ENCODE measurements at regions not wholly inside any gene's neighbourhood (a gene's known extent, or its start where the extent isn't known, plus 50 kb on each side); places are given as distances from the start of the nearest gene placed in this dataset.

DNA sequence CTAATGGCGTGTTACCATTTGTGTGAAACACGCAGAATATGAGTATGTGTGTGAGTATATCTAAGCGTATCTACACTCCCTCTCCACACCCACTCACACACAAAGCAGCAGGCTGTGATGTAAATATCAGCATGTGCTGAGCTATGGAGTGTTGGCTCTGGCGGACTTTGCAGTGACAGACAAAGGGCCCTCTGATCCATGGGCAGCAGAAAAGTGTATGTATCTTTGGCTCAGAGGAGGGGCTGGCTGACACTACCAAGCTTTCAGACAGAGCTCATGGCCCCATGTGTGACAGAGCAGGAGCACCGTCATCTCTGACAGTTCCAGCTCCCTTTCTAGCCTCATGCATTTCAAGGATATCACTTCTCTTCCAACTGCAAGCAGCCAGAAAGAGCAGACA lies 57.2 kb upstream of the ASB18 start:
- Histone ChIP-seq H3K9me3 (ENCODE audit: control insufficient read depth in 4 of 4, insufficient read depth in 3 of 4, low read length in 3 of 4) (no peaks in the 10 kb centered on the region), H3K36me3 (ENCODE audit: control insufficient read depth in 4 of 4, insufficient read depth in 4 of 4, low read length in 4 of 4) (no peaks in the 10 kb centered on the region)
- WGBS, 2 donors = 92 to 96% methylated on average over 5 of the region's 5 CpGs

DNA sequence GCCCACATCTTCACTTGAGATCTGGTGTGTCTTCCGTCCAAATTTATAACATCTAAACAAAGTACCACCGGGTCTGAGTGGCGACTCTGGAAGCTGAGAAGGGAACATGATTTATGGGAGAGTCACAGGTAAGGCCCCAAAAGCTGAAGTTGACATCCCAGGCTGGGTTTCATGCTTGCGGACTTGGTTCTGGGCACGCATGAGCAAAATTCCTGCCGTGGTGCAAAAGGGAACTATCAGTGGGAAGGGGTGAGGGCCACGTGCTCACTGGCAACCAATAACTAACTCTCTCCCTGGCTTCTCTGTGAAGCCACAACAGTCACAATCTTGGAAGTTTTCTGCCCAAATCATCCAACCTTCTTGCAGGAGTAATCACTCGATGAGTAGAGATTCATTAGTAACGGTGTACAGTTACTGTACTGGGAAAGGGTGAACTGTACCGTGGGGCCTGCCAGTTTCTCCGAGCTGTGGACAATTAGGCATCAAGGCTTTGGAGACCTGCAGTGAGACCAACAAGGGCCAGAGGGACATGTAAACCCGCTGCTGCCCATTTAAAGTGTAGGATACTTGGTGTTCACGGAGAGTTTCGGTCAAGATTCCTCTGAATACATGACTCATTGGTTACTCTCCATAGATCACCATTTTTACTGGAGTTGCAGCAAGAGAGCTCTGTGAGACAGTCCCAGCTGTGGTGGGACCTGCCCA lies 69.4 kb upstream of the ASB18 start:
- Histone ChIP-seq H3K27me3 (ENCODE audit: control insufficient read depth in 3 of 3, insufficient read depth in 3 of 3, low read length in 2 of 3) (no peaks in the 10 kb centered on the region), H3K4me1 (ENCODE audit: control insufficient read depth in 5 of 5, insufficient read depth in 5 of 5, low read length in 5 of 5) (no peaks in the 10 kb centered on the region), H3K36me3 (ENCODE audit: control insufficient read depth in 4 of 4, insufficient read depth in 4 of 4, low read length in 4 of 4) (no peaks in the 10 kb centered on the region), H3K27ac (ENCODE audit: low read depth in 1 of 2, low read length in 1 of 2) (no peak overlapping the region), H3K9ac (ENCODE audit: insufficient read depth in 1 of 2, low read length in 2 of 2) (no peak overlapping the region), H3K4me3 (no peak overlapping the region), H3K9me3 (ENCODE audit: control insufficient read depth in 4 of 4, insufficient read depth in 3 of 4, low read length in 3 of 4) (no peaks in the 10 kb centered on the region)
- DNase-seq (no peak), ATAC-seq (ENCODE audit: insufficient read depth, low FRiP score) (no peak)
- TF ChIP-seq, protein P1, sequence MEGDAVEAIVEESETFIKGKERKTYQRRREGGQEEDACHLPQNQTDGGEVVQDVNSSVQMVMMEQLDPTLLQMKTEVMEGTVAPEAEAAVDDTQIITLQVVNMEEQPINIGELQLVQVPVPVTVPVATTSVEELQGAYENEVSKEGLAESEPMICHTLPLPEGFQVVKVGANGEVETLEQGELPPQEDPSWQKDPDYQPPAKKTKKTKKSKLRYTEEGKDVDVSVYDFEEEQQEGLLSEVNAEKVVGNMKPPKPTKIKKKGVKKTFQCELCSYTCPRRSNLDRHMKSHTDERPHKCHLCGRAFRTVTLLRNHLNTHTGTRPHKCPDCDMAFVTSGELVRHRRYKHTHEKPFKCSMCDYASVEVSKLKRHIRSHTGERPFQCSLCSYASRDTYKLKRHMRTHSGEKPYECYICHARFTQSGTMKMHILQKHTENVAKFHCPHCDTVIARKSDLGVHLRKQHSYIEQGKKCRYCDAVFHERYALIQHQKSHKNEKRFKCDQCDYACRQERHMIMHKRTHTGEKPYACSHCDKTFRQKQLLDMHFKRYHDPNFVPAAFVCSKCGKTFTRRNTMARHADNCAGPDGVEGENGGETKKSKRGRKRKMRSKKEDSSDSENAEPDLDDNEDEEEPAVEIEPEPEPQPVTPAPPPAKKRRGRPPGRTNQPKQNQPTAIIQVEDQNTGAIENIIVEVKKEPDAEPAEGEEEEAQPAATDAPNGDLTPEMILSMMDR (IDR thresholded peaks at IDR 0.05; ENCODE audit: control extremely low read depth, extremely low read depth) = no peak
- 92 to 94% methylated on average over 14 of the region's 14 CpGs for WGBS, 2 donors

More for the DNA sequence above, 57.2 kb upstream of the ASB18 start:
- H3K4me1 ChIP-seq (ENCODE audit: control insufficient read depth in 5 of 5, insufficient read depth in 5 of 5, low read length in 5 of 5) = peaks cover 0 to 4% (median 0%) of the 10 kb centered on the region in 5 donors
- H3K27me3 ChIP-seq (ENCODE audit: control insufficient read depth in 3 of 3, insufficient read depth in 3 of 3, low read length in 2 of 3) = no peaks in the 10 kb centered on the region
- DNase-seq = no peak
- no peak overlapping the region for H3K9ac ChIP-seq (ENCODE audit: insufficient read depth in 1 of 2, low read length in 2 of 2)
- no peak overlapping the region for H3K27ac ChIP-seq (ENCODE audit: low read depth in 1 of 2, low read length in 1 of 2)
- ATAC-seq (ENCODE audit: insufficient read depth, low FRiP score) = no peak
- TF ChIP-seq, protein P1 (IDR thresholded peaks at IDR 0.05; ENCODE audit: control extremely low read depth, extremely low read depth) = no peak
- no peak overlapping the region for H3K4me3 ChIP-seq

DNA sequence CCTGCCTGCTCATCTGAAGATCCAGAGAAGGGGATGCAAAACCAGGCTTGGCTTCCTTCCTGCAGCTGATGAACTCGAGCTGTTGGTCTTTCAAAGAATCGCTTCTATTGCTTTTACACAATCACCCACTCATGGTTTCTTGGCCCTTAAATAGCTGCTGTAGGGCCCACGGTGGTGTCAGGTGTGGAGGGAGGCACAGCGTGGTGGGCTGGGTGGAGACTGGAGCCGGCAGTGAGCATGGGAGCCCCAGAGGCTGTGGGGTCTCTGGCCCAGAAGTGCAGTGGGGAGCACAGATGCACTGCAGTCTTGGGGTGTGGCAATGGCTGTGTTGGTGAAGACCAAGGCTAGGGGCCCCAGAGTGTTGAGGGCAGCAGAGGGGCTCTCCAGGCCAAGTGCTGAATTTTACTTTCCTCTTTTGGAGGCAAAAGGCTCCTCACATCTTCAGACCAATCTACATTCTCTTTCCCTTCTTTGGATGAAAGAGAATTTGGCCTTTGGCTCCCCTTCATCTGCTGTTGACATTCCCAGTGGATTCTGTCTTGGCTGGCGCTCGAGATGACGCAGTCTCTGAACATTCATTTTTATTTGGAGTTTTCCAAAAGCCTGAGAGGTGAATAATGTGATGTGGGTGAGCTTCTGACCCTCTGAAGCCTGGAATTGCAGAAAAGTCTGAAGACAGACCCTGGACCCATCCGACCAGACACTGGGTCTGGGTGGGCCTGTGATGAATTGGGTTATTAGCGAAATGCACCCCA lies 70.1 kb upstream of the ASB18 start:
- no peaks in the 10 kb centered on the region for H3K9me3 ChIP-seq (ENCODE audit: control insufficient read depth in 4 of 4, insufficient read depth in 3 of 4, low read length in 3 of 4)
- H3K27me3 ChIP-seq (ENCODE audit: control insufficient read depth in 3 of 3, insufficient read depth in 3 of 3, low read length in 2 of 3) = no peaks in the 10 kb centered on the region
- ATAC-seq (ENCODE audit: insufficient read depth, low FRiP score) (no peak), DNase-seq (peak in 1 of 3 donors; percentile 18)
- TF ChIP-seq, protein P1 (IDR thresholded peaks at IDR 0.05; ENCODE audit: control extremely low read depth, extremely low read depth) = no peak
- no peak overlapping the region for H3K27ac ChIP-seq (ENCODE audit: low read depth in 1 of 2, low read length in 1 of 2)
- no peaks in the 10 kb centered on the region for H3K36me3 ChIP-seq (ENCODE audit: control insufficient read depth in 4 of 4, insufficient read depth in 4 of 4, low read length in 4 of 4)
- H3K4me3 ChIP-seq = no peak overlapping the region
- no peaks in the 10 kb centered on the region for H3K4me1 ChIP-seq (ENCODE audit: control insufficient read depth in 5 of 5, insufficient read depth in 5 of 5, low read length in 5 of 5)
- H3K9ac ChIP-seq (ENCODE audit: insufficient read depth in 1 of 2, low read length in 2 of 2) = no peak overlapping the region
- WGBS, 2 donors = 80 to 89% methylated on average over 10 of the region's 10 CpGs

Measured in lung (tissue), 11 donors.